Nephron (organoid): ENCODE measurements at regions not wholly inside any gene's neighbourhood (a gene's known extent, or its start where the extent isn't known, plus 50 kb on each side); places are given as distances from the start of the nearest gene placed in this dataset.
A peak's percentile ranks its signal among the peaks of the same experiment; 100 is the strongest.

ENCODE experiments used
- H3K27ac Mint-ChIP-seq, 3 experiments: 2 replicates each; pipeline ENCODE4 v1.8.0; 2020; ENCODE audit warnings: mixed read lengths in 3 of 3, mild to moderate bottlenecking in 2 of 3, moderate library complexity in 1 of 3
- H3K27me3 Mint-ChIP-seq: 2 replicates; pipeline ENCODE4 v1.8.0; 2021; ENCODE audit warnings: low read depth, mild to moderate bottlenecking, moderate library complexity, mixed read lengths
- H3K36me3 Mint-ChIP-seq: 2 replicates; pipeline ENCODE4 v1.8.0; 2020; ENCODE audit warnings: low read depth, mixed read lengths
- H3K4me1 Mint-ChIP-seq: 2 replicates; pipeline ENCODE4 v1.8.0; 2020; ENCODE audit warnings: mixed read lengths
- H3K4me3 Mint-ChIP-seq, 3 experiments: 2 replicates each; pipeline ENCODE4 v1.8.0; 2020; ENCODE audit warnings: mild to moderate bottlenecking in 3 of 3, mixed read lengths in 3 of 3, moderate library complexity in 2 of 3
- H3K9me3 Mint-ChIP-seq: 2 replicates; pipeline ENCODE4 v1.8.0; 2020; ENCODE audit warnings: mixed read lengths
- TF ChIP-seq, protein P1 (sequence below), 3 experiments: fragments of 200-600 bp; sonication (generic); IDR thresholded peaks; one replicate each; pipeline ENCODE4 v1.5.0; 2021; ENCODE audit warnings: antibody characterized with exemption in 3 of 3; ENCODE audit not compliant: unreplicated experiment in 3 of 3

DNA sequence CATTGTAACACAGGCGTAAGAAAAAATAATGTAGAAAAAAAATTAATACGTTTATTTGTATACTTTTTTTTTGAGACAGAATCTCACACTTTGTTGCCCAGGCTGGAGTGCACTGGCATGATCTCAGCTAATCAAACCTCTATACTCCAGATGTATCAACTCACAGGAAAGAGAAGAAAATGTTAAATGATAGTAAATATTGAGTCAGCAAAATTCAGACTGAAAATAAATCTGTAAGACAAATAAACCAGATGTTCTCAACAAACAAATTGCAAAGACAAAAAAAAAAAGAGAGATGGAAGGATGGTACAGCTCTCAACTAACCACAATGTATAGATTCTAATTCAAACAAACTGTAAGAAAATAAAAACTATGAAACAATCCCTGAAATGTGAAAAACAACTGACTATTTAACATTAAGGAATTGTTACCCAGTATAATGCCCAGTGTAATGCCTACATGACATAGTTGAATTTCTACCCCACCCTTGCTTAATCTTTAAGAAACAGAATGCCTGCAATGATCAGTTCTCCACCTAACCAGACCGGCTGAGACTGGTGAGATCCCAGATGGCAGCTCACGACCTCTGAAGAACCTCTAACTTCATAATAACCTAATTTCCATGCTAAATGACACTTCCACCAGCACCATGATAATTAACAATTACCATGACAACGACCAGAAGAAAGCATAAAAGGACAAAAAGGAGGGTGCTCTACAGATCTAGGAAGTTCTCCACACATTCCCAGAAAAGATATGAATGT is 272.0 kb upstream of the GNAI1 start:
- H3K4me3 Mint-ChIP-seq = no peak overlapping the region
- peak overlapping the region in 1 of 3 experiments; percentile 77 for H3K27ac Mint-ChIP-seq
- H3K36me3 Mint-ChIP-seq = no peaks in the 10 kb centered on the region
- TF ChIP-seq, protein P1, sequence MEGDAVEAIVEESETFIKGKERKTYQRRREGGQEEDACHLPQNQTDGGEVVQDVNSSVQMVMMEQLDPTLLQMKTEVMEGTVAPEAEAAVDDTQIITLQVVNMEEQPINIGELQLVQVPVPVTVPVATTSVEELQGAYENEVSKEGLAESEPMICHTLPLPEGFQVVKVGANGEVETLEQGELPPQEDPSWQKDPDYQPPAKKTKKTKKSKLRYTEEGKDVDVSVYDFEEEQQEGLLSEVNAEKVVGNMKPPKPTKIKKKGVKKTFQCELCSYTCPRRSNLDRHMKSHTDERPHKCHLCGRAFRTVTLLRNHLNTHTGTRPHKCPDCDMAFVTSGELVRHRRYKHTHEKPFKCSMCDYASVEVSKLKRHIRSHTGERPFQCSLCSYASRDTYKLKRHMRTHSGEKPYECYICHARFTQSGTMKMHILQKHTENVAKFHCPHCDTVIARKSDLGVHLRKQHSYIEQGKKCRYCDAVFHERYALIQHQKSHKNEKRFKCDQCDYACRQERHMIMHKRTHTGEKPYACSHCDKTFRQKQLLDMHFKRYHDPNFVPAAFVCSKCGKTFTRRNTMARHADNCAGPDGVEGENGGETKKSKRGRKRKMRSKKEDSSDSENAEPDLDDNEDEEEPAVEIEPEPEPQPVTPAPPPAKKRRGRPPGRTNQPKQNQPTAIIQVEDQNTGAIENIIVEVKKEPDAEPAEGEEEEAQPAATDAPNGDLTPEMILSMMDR (IDR thresholded peaks at IDR 0.05; ENCODE audit: unreplicated experiment in 3 of 3) = no peak
- H3K4me1 Mint-ChIP-seq = no peaks in the 10 kb centered on the region
- no peaks in the 10 kb centered on the region for H3K27me3 Mint-ChIP-seq
- no peaks in the 10 kb centered on the region for H3K9me3 Mint-ChIP-seq

- Mint-ChIP-seq H3K4me3 (no peak overlapping the region), H3K27ac (no peak overlapping the region), H3K27me3 (no peaks in the 10 kb centered on the region), H3K9me3 (no peaks in the 10 kb centered on the region), H3K4me1 (no peaks in the 10 kb centered on the region), H3K36me3 (no peaks in the 10 kb centered on the region)
- TF ChIP-seq, protein P1 (IDR thresholded peaks at IDR 0.05; ENCODE audit: unreplicated experiment in 3 of 3) = no peak
These were observed 279.5 kb upstream of the GNAI1 start for GRCh38 chr7:79855172-79855571.

- H3K36me3 Mint-ChIP-seq = no peaks in the 10 kb centered on the region
- TF ChIP-seq, protein P1 (IDR thresholded peaks at IDR 0.05; ENCODE audit: unreplicated experiment in 3 of 3) = no peak
- no peaks in the 10 kb centered on the region for H3K27me3 Mint-ChIP-seq
- no peak overlapping the region for H3K27ac Mint-ChIP-seq
- no peak overlapping the region for H3K4me3 Mint-ChIP-seq
- H3K9me3 Mint-ChIP-seq = no peaks in the 10 kb centered on the region
- no peaks in the 10 kb centered on the region for H3K4me1 Mint-ChIP-seq
These were observed 280.0 kb upstream of the GNAI1 start for GRCh38 chr7:79854621-79855020.

GRCh38 chr7:79837915-79838314 is 296.7 kb upstream of the GNAI1 start:
- H3K4me1 Mint-ChIP-seq = no peaks in the 10 kb centered on the region
- no peak overlapping the region for H3K4me3 Mint-ChIP-seq
- TF ChIP-seq, protein P1 (IDR thresholded peaks at IDR 0.05; ENCODE audit: unreplicated experiment in 3 of 3) = no peak
- no peaks in the 10 kb centered on the region for H3K27me3 Mint-ChIP-seq
- H3K36me3 Mint-ChIP-seq = no peaks in the 10 kb centered on the region
- H3K9me3 Mint-ChIP-seq = peaks cover 3% of the 10 kb centered on the region
- no peak overlapping the region for H3K27ac Mint-ChIP-seq

- Mint-ChIP-seq H3K4me3 (no peak overlapping the region), H3K36me3 (no peaks in the 10 kb centered on the region), H3K27ac (no peak overlapping the region), H3K9me3 (peaks cover 3% of the 10 kb centered on the region), H3K4me1 (no peaks in the 10 kb centered on the region), H3K27me3 (no peaks in the 10 kb centered on the region)
- TF ChIP-seq, protein P1 (IDR thresholded peaks at IDR 0.05; ENCODE audit: unreplicated experiment in 3 of 3) = no peak
These were observed 301.0 kb upstream of the GNAI1 start for GRCh38 chr7:79833616-79834015.

DNA sequence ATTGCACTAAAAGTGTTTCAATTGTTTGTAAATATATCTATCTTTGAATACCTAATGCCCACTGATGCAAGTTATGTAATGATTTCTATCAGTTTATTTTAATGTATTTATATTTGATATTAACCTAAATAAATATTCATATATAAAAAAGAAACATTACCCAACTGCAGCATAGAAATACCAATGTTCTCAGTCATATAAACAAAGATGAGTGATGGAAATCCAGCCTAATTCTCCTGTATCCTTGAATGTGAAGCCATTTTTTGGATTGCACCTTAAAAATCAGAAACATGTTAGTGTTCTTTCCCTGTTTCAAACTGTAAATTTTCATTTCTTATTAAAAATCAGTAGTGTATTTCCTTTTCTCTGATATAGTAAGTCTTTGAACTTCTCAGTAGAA is 305.8 kb upstream of the GNAI1 start:
- no peak overlapping the region for H3K27ac Mint-ChIP-seq
- H3K27me3 Mint-ChIP-seq = no peaks in the 10 kb centered on the region
- no peak overlapping the region for H3K4me3 Mint-ChIP-seq
- no peaks in the 10 kb centered on the region for H3K9me3 Mint-ChIP-seq
- no peaks in the 10 kb centered on the region for H3K36me3 Mint-ChIP-seq
- H3K4me1 Mint-ChIP-seq = no peaks in the 10 kb centered on the region
- TF ChIP-seq, protein P1 (IDR thresholded peaks at IDR 0.05; ENCODE audit: unreplicated experiment in 3 of 3) = no peak
